ENCODE measurements at regions not wholly inside any gene's neighbourhood (a gene's known extent, or its start where the extent isn't known, plus 50 kb on each side); places are given as distances from the start of the nearest gene placed in this dataset.

- intact Hi-C loops (cut with DNase I) = no loop called here
- Histone ChIP-seq H3K9ac (ENCODE audit: low read length in 3 of 3) (no peak overlapping the region), H3K4me1 (ENCODE audit: control insufficient read depth in 2 of 3, insufficient read depth in 2 of 3, low read depth in 1 of 3, low read length in 3 of 3) (no peaks in the 10 kb centered on the region), H3K27ac (ENCODE audit: low read depth in 2 of 2, low read length in 2 of 2) (no peak overlapping the region), H3K4me3 (ENCODE audit: low read length in 3 of 3) (no peak overlapping the region), H3K36me3 (ENCODE audit: control insufficient read depth in 2 of 3, insufficient read depth in 3 of 3, low read length in 3 of 3) (no peaks in the 10 kb centered on the region), H3K9me3 (ENCODE audit: control insufficient read depth in 2 of 3, insufficient read depth in 1 of 3, low read length in 3 of 3) (peaks cover 0 to 5% (median under 1%) of the 10 kb centered on the region in 3 donors), H3K27me3 (ENCODE audit: control insufficient read depth, insufficient read depth, low read length) (no peaks in the 10 kb centered on the region)
- FAIRE-seq (no peak), DNase-seq (no peak)
- no peak for TF ChIP-seq CTCF (IDR thresholded peaks at IDR 0.05; ENCODE audit: borderline replicate concordance, extremely low read depth, insufficient read depth)
Measured at GRCh38 chr1:209012443-209013196, 570.9 kb upstream of the CAMK1G start.

- Histone ChIP-seq H3K36me3 (ENCODE audit: control insufficient read depth in 2 of 3, insufficient read depth in 3 of 3, low read length in 3 of 3) (no peaks in the 10 kb centered on the region), H3K4me1 (ENCODE audit: control insufficient read depth in 2 of 3, insufficient read depth in 2 of 3, low read depth in 1 of 3, low read length in 3 of 3) (no peaks in the 10 kb centered on the region), H3K9me3 (ENCODE audit: control insufficient read depth in 2 of 3, insufficient read depth in 1 of 3, low read length in 3 of 3) (peaks cover 0 to 7% (median 4%) of the 10 kb centered on the region in 3 donors), H3K27me3 (ENCODE audit: control insufficient read depth, insufficient read depth, low read length) (no peaks in the 10 kb centered on the region), H3K9ac (ENCODE audit: low read length in 3 of 3) (no peak overlapping the region), H3K27ac (ENCODE audit: low read depth in 2 of 2, low read length in 2 of 2) (no peak overlapping the region), H3K4me3 (ENCODE audit: low read length in 3 of 3) (no peak overlapping the region)
- TF ChIP-seq CTCF (IDR thresholded peaks at IDR 0.05; ENCODE audit: borderline replicate concordance, extremely low read depth, insufficient read depth) = no peak
- FAIRE-seq (no peak), DNase-seq (no peak)
- intact Hi-C loops (cut with DNase I) = no loop called here
Measured at GRCh38 chr1:209015092-209015491, 568.4 kb upstream of the CAMK1G start.

GRCh38 chr1:209021622-209022021, 561.9 kb upstream of the CAMK1G start:
- TF ChIP-seq CTCF (IDR thresholded peaks at IDR 0.05; ENCODE audit: borderline replicate concordance, extremely low read depth, insufficient read depth) = no peak
- no peak overlapping the region for H3K27ac ChIP-seq (ENCODE audit: low read depth in 2 of 2, low read length in 2 of 2)

More at GRCh38 chr1:209021622-209022021, 561.9 kb upstream of the CAMK1G start:
- H3K4me1 ChIP-seq (ENCODE audit: control insufficient read depth in 2 of 3, insufficient read depth in 2 of 3, low read depth in 1 of 3, low read length in 3 of 3) = no peaks in the 10 kb centered on the region
- no peaks in the 10 kb centered on the region for H3K27me3 ChIP-seq (ENCODE audit: control insufficient read depth, insufficient read depth, low read length)
- no peak overlapping the region for H3K9ac ChIP-seq (ENCODE audit: low read length in 3 of 3)
- peaks cover 0 to 9% (median 4%) of the 10 kb centered on the region in 3 donors for H3K9me3 ChIP-seq (ENCODE audit: control insufficient read depth in 2 of 3, insufficient read depth in 1 of 3, low read length in 3 of 3)
- H3K36me3 ChIP-seq (ENCODE audit: control insufficient read depth in 2 of 3, insufficient read depth in 3 of 3, low read length in 3 of 3) = no peaks in the 10 kb centered on the region
- FAIRE-seq (no peak), DNase-seq (no peak)
- intact Hi-C loops (cut with DNase I) = no loop called here
- no peak overlapping the region for H3K4me3 ChIP-seq (ENCODE audit: low read length in 3 of 3)
